ENCODE measurements at regions not wholly inside any gene's neighbourhood (a gene's known extent, or its start where the extent isn't known, plus 50 kb on each side); places are given as distances from the start of the nearest gene placed in this dataset.

- no peak for TF ChIP-seq EZH2 (IDR thresholded peaks at IDR 0.05; ENCODE audit: borderline replicate concordance, low read depth, low read length, poor library complexity, severe bottlenecking)
- TF ChIP-seq, protein P1, sequence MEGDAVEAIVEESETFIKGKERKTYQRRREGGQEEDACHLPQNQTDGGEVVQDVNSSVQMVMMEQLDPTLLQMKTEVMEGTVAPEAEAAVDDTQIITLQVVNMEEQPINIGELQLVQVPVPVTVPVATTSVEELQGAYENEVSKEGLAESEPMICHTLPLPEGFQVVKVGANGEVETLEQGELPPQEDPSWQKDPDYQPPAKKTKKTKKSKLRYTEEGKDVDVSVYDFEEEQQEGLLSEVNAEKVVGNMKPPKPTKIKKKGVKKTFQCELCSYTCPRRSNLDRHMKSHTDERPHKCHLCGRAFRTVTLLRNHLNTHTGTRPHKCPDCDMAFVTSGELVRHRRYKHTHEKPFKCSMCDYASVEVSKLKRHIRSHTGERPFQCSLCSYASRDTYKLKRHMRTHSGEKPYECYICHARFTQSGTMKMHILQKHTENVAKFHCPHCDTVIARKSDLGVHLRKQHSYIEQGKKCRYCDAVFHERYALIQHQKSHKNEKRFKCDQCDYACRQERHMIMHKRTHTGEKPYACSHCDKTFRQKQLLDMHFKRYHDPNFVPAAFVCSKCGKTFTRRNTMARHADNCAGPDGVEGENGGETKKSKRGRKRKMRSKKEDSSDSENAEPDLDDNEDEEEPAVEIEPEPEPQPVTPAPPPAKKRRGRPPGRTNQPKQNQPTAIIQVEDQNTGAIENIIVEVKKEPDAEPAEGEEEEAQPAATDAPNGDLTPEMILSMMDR (conservative IDR thresholded peaks at IDR 0.05; ENCODE audit: low read depth, low read length) = peak; percentile 94
Measured at GRCh38 chr14:30270200-30271161, 288.5 kb upstream of the G2E3 start.
